HFFc6 (cell line): ENCODE measurements at regions not wholly inside any gene's neighbourhood (a gene's known extent, or its start where the extent isn't known, plus 50 kb on each side); places are given as distances from the start of the nearest gene placed in this dataset.

Experiments
- DNase-seq: peaks from one replicate; pipeline ENCODE4 v3.0.0-alpha.2; 2018
- H3K27ac Mint-ChIP-seq: 2 replicates; pipeline ENCODE4 v1.8.0; 2020; ENCODE audit warnings: mild to moderate bottlenecking, mixed read lengths
- H3K27me3 Mint-ChIP-seq: 2 replicates; pipeline ENCODE4 v1.8.0; 2021; ENCODE audit warnings: mild to moderate bottlenecking, moderate library complexity, mixed read lengths; ENCODE audit not compliant: insufficient read depth
- H3K36me3 Mint-ChIP-seq: 2 replicates; pipeline ENCODE4 v1.8.0; 2021; ENCODE audit warnings: low read depth, mixed read lengths
- H3K4me1 Mint-ChIP-seq: 2 replicates; pipeline ENCODE4 v1.8.0; 2020; ENCODE audit warnings: low read depth, mixed read lengths
- H3K4me3 Mint-ChIP-seq: 2 replicates; pipeline ENCODE4 v1.8.0; 2020; ENCODE audit warnings: mild to moderate bottlenecking, moderate library complexity, mixed read lengths
- H3K9me3 Mint-ChIP-seq: 2 replicates; pipeline ENCODE4 v1.8.0; 2020; ENCODE audit warnings: mild to moderate bottlenecking, mixed read lengths
- TF ChIP-seq, protein P1 (sequence below): fragments of 200-600 bp; sonication (generic); IDR thresholded peaks from 2 replicates; pipeline ENCODE4 v1.5.0; 2021; ENCODE audit warnings: antibody characterized with exemption, mild to moderate bottlenecking

DNA sequence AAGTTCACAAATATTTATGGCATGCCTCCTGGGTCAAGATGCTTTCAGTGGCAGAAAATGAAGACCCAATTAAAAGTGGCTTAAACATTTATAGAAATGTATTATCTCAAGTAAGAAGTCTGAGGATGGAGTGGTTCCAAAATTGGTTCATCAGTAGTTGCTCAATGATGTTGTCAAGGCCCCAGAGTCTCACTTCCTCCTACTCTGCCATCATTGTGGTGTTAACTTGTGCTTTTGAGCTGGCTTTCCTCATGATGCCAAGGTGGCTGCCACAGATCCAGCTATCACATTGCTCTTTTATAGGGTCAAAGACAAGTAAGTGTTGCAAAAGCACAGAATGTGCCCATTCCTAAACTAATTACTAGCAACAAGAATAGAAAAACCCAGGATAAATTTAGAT is 404.6 kb upstream of the NRP1 start:
- Mint-ChIP-seq H3K9me3 (no peaks in the 10 kb centered on the region), H3K4me1 (peaks cover 7% of the 10 kb centered on the region), H3K36me3 (no peaks in the 10 kb centered on the region), H3K27ac (no peak overlapping the region), H3K27me3 (peaks cover 4% of the 10 kb centered on the region), H3K4me3 (no peak overlapping the region)
- TF ChIP-seq, protein P1, sequence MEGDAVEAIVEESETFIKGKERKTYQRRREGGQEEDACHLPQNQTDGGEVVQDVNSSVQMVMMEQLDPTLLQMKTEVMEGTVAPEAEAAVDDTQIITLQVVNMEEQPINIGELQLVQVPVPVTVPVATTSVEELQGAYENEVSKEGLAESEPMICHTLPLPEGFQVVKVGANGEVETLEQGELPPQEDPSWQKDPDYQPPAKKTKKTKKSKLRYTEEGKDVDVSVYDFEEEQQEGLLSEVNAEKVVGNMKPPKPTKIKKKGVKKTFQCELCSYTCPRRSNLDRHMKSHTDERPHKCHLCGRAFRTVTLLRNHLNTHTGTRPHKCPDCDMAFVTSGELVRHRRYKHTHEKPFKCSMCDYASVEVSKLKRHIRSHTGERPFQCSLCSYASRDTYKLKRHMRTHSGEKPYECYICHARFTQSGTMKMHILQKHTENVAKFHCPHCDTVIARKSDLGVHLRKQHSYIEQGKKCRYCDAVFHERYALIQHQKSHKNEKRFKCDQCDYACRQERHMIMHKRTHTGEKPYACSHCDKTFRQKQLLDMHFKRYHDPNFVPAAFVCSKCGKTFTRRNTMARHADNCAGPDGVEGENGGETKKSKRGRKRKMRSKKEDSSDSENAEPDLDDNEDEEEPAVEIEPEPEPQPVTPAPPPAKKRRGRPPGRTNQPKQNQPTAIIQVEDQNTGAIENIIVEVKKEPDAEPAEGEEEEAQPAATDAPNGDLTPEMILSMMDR: no peak
- no peak for DNase-seq

DNA sequence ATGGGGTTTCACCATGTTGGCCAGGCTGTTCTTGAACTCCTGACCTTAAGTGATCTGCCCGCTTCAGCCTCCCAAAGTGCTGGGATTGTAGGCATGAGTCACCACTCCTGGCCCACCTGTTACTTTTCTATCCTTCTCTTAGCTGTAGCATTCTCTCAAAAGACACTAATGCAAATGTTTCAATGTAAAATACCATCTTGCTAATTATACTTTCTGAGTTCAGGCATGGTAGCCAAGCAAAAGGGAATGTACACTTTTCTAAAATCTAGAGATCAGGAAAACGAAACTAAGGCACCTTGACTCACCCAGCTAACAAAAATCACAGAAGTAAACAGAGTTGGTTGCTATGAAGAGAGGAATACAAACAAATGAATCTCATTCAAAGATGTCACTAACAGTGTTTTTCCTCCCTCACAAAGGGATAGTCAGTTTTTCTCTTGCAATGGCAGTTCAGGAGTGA is 401.0 kb upstream of the NRP1 start:
- Mint-ChIP-seq H3K36me3 (no peaks in the 10 kb centered on the region), H3K4me1 (peaks cover 7% of the 10 kb centered on the region), H3K4me3 (no peak overlapping the region), H3K27me3 (peaks cover 14% of the 10 kb centered on the region), H3K9me3 (no peaks in the 10 kb centered on the region), H3K27ac (no peak overlapping the region)
- peak; percentile 42 for DNase-seq
- TF ChIP-seq, protein P1: no peak

DNA sequence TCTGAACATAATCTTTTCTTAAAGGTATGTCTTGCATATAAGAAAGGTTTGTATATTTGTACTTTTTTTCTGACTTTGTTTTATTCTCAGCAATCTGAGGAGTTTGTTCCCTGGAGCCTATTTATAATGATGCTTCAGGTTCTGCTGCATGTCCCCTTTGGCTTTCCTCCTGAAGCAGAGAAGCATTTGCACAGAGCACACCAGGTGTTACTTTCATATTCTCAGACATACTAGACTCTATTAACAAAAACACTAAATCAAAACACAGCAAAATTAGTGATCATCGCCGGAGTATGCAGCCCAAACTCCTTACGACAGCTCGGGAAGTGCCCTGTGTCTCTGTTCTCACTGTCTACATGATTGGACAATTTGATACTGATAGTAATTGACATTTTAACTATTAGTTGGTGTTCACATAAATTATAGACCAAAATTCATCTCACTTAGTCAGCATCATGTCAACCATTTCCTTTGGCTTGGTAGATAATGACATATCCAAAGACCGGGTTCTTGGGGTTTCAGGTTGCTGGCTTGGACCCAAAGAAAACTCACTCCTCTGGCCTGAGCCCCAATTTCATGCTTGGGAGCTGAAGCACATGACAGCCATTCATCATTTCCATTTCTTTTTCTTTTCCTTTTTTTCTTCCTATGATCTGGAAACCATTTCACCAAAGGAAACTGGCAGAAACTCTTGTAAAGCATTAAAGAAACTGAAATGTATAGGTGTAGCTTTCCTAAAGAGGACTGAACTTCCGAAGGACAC is 400.1 kb upstream of the NRP1 start:
- Mint-ChIP-seq H3K27ac (no peak overlapping the region), H3K27me3 (peaks cover 23% of the 10 kb centered on the region)

DNA sequence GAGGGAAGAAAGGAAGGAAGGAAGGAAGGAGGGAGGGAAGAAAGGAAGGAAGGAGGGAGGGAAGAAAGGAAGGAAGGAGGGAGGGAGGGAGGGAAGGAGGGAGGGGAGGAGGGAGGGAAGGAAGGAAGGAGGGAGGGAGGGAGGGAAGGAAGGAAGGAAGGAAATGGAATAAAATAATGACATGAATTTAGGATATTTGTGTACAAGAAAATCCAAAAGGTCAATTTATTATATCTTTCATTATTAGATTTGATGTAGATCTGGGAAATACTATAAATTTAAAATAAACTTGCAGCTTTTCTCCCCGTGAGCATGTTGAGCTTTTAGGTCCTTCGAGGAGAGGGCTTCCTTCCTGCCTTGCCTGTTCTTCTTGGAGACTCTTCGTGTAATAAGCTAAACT is 398.6 kb upstream of the NRP1 start:
- TF ChIP-seq, protein P1: no peak
- H3K36me3 Mint-ChIP-seq: 0 out of 2 replicates have a peak, but pooled peaks cover 5% of the 10 kb centered on the region
- no peak for DNase-seq
- H3K9me3 Mint-ChIP-seq: 0 out of 2 replicates have a peak, but pooled peaks cover 8% of the 10 kb centered on the region
- no peak overlapping the region for H3K4me3 Mint-ChIP-seq
- H3K27ac Mint-ChIP-seq: no peak overlapping the region
- peaks cover 33% of the 10 kb centered on the region for H3K27me3 Mint-ChIP-seq
- H3K4me1 Mint-ChIP-seq: peaks cover 7% of the 10 kb centered on the region

More for the DNA sequence above, 400.1 kb upstream of the NRP1 start:
- no peaks in the 10 kb centered on the region for H3K9me3 Mint-ChIP-seq
- H3K36me3 Mint-ChIP-seq: no peaks in the 10 kb centered on the region
- TF ChIP-seq, protein P1: no peak
- H3K4me3 Mint-ChIP-seq: no peak overlapping the region
- DNase-seq: no peak
- H3K4me1 Mint-ChIP-seq: peaks cover 7% of the 10 kb centered on the region

DNA sequence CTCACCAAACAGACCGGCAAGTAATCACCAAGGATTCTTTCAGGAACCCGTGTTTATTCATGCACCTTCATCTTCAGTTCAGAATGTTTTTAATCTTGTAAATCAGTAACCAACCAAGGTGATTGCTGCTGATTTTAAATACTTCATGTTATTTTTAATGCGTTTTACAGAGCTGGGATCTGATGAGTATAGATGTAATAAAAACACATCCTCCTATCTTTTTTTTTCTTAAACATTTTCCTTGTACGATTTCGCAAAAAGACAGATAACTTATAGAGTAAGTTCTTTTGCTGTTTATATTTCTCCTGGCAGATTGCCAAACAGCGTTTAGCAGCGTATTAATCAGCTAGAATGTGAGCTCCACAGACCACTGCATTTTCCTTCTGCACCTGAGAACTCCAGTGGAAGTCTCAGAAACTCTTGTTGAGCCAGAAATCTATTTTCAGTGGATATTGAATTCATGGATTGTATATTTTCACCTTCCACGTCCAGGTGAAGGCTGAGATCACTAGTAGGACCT is 397.8 kb upstream of the NRP1 start:
- TF ChIP-seq, protein P1: no peak
- Mint-ChIP-seq H3K27me3 (peaks cover 30% of the 10 kb centered on the region), H3K4me3 (no peak overlapping the region), H3K27ac (no peak overlapping the region), H3K4me1 (peaks cover 7% of the 10 kb centered on the region), H3K36me3 (0 out of 2 replicates have a peak, but pooled peaks cover 5% of the 10 kb centered on the region), H3K9me3 (0 out of 2 replicates have a peak, but pooled peaks cover 12% of the 10 kb centered on the region)
- DNase-seq: no peak
